ENCODE measurements at regions not wholly inside any gene's neighbourhood (a gene's known extent, or its start where the extent isn't known, plus 50 kb on each side); places are given as distances from the start of the nearest gene placed in this dataset.
"Not testable (repeated sequence)": the region's sequence is repeated elsewhere in the genome, so short reads cannot be mapped to it uniquely, and the experiment has no call there.

DNA sequence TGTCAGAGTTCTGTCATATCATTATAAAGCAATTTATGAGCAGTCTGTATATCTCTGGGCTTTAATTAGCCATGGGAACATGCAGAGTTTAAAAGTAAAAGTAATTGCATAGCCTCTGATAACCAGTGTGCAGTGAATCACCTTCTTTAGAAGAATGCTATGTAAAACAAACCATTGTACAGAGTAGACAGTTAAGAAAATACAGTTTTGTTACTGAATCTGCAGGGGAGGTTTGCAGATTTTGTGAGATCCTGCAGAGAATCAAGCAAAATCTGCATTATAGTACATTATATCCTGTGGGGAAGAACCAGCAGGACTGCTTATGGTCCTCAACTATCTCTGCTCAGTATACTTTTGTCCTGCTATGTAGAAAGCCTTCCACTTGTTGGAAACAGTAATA is 396.2 kb upstream of the NAALADL2 start:
- DNase-seq = peak; percentile 62

DNA sequence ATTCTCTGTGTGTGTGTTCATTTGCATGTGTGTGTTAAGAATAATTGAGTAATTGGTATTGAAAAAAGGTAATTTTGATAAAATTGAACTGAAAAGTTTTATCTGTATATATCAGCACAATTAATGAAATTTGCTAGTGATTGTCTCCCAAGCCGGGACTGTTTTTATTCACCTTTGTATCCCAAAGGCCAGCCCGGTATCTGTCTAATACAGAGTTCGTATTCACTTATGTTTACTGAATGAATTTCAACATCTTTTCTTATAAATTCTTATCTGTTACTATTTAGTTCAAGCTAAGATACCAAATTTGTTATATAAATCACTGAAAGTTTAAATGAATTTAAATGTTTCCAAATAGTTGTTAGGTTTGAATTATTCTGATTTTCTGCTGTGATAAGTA is 394.0 kb upstream of the NAALADL2 start:
- DNase-seq = no peak

DNA sequence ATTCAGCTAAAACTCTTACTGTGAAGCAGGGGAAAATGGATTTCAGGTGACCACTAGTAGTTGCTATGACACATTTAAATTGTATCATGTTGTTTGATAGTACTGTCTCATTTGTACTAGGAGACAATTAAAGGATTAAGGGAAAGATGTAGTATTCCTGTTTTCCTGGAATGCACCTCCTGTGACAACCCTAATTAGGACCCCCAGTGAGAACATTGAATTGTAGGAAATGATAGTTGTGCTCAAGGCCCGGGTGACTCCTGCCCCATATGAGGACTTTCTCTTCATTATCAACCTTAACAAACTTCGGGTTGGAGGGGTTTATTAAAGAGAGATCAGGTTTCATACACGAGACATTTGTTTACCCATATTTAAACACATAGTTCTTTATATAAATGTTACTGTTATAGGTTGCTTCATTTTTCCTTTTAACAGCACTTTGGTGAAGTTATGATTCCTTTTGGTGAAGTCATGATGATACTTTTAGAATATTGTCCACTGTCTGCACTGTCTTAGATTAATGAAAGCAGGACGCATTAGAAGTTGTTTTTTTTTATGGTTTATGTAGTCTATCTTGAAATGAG is 392.6 kb upstream of the NAALADL2 start:
- DNase-seq = peak; percentile 65

DNA sequence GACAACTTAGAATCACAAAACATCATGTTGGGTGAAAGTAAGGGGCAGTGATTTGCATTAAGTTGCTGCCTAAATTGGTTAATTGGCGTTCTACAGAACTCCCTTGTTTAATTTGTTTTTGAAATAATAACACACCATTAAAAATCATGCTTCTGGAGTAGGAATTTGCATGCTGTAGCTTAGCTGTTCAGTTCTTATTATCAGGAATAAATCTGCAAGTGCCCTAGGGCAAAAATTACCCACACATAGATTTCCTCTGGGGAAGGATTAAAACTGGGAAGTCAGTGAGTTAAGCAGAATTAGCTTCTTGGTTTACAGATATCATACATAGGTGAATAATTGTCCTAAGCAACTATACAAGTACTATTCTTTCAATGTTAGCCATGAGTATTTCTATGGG is 381.6 kb upstream of the NAALADL2 start:
- DNase-seq = peak; percentile 71

DNA sequence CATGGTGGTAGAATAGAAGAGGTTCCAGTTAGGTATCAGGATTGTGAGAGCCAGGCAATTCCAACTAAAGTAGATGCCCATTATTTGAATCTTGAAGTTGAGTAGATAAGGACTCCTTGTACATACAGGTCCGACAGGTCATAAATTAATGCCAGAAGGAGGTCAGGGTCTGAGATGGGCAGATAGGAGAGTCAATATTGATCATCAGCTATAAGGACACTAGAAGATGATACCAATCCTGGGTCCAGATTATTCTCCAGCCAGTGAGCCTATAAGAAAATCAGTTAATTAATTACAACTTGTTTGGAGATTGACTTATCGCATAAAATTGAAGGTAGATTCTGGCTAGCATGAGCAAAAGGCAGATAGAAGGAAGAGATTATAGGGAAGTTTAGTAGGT is 378.4 kb upstream of the NAALADL2 start:
- no peak for DNase-seq

DNA sequence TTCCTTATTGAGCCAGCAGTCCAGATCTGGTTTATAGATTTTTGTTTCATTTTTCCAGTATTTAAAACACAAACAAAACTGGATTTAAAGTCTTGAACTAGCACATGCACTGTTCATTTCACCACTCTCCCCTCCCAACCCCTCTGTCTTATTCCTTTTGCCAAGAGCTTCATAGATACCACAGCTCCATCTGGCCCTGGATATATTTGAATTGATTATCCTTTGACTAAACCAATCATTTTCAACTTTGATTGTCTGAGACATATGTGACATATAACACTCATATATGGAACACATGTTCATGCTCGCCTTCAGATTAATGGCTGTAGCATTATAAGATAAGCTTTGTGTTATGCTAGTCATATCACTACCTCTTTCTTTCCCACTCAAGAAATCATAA is 376.6 kb upstream of the NAALADL2 start:
- no peak for DNase-seq

DNA sequence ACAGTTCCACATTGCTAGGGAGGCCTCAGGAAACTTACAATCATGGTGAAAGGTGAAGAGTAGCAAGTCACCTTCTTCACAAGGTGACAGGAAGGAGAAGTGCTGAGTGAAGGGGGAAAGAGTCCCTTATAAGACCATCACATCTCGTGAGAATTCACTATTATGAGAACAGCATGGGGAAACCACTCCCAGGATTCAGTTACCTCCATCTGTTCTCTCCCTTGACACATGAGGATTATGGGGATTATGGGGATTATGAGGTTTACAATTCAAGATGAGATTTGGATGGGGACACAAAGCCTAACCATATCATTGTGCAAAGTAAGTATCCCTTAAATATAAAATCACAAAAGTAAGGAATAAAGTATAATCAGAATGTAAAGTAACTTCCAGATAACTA is 375.9 kb upstream of the NAALADL2 start:
- peak; percentile 14 for DNase-seq

DNA sequence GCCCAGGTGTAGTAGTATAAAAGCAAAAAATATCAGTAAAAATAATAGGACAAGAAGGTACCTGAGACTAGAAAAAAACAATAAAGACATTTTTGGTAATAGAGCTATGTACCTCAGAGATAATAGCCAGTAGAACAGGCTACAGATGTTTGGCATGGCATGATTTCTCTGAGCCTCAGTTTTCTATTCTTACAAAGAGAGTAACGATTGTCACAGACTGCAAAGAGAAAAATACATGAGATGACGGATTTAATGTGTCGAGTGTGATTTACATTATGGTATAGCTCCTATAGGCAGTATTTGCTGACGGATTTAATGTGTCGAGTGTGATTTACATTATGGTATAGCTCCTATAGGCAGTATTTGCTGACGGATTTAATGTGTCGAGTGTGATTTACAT is 375.3 kb upstream of the NAALADL2 start:
- DNase-seq = not testable (repeated sequence)

DNA sequence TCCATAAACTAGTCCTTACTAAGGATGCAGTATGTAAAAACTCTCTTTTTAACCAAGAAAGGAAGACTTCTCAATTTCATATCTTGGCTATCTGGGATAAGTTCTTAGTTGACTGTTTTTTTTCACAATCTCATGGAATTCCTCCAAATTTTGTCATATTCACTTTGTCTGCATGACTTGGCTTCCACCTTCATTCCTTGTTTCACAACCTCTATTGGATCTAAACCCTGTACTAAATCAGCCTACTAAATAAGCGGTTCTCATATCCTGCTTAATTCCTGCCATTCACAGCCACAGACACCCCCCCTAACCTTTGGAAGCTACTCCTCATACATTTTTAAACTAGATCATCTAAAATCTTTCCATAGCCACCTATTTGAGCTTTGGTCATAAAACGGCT is 370.6 kb upstream of the NAALADL2 start:
- no peak for DNase-seq

DNA sequence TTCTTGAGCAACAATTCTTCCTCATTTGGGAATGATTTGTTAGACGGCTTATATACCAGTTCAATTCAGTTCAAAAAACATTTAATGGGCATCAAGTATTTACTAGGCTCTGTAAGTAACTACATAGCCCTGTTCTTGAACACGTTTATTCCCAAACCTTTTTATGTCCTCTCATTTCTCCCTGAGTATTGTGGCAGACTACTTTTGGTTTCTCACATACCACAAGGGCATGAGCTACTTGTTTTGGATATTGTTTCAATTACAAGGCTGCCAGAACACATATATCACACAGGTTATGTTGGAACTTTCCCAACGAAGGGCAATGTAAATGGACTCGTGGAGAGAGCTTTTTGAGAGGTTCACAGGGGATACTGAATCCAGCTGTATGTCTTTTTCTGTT is 363.8 kb upstream of the NAALADL2 start:
- DNase-seq = peak; percentile 74

DNA sequence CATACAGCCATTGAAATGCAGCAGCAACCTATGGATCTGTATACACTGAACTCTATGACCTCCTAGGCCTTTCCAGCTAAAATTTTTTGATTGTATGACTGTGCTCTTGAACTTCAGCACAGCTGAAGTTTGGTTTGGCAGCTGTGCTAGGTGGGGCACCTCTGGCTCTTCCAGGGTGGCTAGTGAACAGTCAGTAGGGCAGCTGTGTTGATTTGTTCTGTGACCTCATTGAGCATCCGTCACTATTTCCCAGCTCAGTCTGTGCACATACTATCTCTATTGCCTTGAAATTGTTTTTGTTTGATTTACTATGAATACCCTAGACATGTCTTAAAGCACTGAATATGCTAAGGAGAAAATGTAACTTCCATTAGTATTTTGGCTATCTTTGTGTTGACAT is 363.2 kb upstream of the NAALADL2 start:
- peak; percentile 68 for DNase-seq

DNA sequence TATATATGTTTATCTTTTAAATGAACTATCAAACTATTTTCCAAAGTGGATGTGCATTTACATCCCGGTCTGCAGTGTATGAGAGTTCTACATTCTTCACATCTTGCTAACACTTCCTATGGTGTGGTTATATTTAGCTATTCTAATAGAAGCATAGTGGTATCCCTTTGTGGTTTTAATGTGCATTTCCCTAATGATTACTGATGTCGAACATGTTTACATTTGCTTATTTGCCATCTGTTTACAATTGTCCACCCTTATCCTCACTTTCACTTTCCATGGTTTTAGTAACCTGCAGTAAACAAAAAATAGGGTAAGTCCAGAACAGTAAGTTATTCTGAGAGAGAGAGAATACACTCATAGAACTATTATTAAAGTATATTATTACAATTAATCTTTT is 360.5 kb upstream of the NAALADL2 start:
- peak; percentile 51 for DNase-seq

DNA sequence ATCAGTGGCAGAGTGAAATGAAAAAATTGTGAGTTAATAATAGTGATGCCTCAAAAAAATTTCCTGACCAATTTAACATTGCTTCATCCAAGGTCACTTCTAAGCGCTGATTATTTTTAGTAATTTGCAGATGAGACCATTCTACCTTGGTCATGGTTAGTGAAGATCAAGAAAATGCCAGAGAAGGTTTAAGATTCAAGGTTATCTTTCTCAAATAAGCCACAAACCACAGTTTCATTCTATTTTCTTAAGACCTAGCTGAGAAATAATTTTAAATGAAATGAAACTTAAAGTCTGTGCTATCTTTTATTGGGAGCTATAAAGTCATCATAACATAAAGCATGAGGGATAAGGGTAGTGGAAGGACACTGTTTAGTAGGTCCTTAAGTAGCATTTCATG is 353.9 kb upstream of the NAALADL2 start:
- no peak for DNase-seq

DNA sequence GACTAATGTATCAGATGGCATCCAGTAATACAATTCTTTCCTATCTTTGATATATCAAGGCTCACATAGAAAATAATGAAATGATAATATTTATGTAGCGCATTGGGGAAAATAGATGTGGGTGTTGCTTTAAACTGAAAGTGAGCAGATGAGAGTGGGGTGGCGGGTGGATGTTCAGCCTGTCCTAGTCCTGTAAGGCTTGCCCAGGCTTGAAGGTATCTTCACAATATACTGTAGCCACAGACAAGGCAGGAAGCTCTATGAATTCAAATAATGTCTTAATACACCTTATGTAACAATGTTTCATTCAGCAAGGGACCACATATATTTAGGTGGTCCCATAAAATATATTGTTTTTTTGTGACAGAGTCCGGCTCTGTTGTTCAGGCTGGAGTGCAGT is 334.9 kb upstream of the NAALADL2 start:
- DNase-seq = no peak

DNA sequence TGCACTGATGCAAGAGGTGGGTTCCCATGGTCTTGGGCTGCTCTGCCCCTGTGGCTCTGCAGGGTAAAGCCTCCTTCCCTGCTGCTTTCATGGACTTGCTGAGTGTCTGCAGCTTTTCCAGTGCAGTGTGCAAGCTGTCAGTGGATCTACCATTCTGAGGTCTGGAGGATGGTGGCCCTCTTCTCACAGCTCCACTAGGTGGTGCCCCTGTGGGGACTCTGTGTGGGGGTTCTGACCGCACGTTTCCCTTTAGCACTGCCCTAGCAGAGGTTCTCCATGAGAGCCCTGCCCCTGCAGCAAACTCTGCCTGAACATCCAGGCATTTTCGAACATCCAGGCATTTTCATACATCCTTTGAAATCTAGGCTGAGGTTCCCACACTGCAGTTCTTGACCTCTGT is 329.8 kb upstream of the NAALADL2 start:
- DNase-seq = no peak

DNA sequence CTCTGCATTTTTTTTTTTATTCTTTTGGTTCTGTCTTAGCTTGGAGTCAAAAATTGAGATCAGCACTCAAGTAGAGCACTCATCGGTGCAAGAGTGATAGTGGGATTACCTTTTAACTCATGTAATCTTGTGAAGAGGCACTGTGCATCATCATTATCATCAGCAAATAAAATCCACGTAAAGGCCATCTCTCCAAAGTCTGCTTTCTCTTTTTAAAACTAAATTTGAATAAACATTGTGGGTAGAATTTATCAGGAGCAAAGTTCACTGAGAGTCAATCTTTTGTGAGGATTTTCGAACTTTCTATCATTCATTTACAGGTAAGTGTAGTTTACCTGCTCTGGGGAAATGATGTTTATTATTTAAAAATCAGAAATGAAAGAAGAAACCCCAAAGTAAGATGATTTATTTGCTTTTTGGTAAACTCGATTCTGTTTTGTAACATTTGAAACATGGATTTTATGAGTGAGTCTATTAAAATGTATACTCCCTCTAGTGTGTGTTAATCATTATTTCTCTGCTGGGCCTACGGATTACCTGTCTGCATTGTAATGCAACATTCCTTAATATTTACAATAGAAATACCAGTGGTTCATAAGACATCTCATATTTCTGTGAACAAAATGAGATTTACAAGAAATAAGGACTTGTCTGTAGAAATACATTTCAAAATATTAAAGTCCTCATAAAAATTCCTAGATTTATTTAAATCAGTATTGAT is 327.7 kb upstream of the NAALADL2 start:
- no peak for DNase-seq

DNA sequence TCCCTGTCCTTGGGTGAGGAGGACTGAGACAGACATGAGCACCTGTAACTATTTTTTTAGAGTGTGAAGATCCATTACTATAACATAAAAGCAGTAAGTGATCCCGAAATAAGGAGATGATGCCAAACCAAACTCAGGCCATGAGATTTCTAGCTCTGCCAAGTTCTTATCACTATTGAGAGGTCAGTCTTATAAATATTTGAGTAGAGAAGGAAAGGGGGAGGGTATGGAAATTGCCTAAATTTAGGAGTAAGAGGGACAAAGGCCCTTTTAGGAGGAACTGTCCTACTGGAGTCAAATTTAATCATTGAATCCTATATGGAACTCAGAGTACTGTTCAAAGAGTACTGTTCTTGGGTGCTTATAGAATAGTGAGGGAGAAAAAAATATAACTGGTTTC is 326.9 kb upstream of the NAALADL2 start:
- no peak for DNase-seq

DNA sequence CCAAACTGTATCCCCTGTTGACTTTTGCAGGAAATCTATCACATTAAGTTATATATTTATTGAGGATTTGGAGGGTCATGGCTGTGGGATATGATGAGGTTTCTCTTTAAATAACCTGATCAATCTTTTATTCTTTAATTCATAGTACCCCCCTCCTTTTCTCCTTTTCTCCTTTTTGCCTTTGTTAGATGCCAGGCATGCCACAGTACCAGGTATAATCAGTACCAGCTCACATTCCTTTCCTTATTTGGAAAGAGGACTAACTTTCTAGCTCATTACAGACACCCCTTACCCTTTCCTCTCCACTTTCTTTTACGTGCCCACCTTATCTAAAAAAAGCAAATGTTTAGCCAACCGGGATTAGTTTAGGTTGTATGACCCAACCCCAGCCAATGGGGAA is 326.4 kb upstream of the NAALADL2 start:
- DNase-seq = no peak

DNA sequence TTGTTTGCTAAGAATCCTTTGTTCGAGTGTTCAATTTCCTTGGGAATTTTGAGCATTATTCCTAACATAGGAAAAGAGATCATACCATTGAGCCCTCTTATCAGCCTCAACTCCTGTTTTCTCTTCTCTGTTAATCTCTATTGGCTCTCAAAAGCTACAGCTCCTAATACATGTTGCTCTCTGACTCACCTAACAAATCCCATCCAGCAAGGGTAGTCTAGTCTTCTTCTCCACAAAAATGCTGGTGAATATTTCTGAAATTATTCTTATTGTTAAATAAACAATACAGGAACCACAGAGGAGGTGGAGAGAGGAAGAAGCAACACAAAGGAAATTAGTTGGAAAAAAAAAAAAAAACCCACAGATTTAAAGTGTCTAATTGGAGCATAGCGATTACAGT is 325.8 kb upstream of the NAALADL2 start:
- no peak for DNase-seq

DNA sequence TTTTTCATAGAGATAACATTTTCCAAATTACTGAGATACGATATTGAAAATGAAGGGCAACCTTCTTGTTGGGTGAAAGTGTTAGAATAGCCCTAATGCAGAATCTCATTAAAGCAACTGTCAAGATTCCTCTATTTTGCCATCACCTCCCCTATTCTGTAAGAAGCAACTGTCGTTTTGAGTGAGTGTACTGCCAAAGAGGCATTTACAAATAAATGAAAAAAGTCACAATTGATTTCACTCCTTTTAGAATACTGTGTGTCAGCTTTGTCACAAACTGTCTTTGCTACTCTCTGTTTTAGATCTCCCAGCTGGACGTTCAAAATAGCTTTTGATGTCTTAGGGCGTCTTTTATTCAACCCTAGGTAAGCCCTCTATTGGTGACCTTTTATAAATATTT is 322.8 kb upstream of the NAALADL2 start:
- DNase-seq = peak; percentile 73

DNA sequence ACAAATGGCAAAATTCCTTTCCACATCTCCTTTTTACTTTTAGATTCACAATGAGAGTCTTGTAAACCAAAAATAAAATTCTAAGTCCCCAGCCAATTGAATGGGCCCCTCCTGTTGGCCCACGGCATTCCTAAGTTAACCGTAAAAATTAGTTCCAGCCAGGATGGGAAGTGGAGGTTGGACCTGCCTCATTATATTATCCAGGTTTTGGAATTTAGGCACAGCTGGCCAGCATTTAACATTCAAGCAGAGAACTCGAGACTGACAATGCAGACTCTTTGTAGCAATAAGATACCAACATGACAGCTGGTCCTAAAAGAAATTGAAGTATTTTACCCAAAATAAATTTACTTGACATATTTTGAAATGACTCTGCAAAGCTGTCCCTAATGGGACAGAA is 321.0 kb upstream of the NAALADL2 start:
- peak; percentile 36 for DNase-seq

DNA sequence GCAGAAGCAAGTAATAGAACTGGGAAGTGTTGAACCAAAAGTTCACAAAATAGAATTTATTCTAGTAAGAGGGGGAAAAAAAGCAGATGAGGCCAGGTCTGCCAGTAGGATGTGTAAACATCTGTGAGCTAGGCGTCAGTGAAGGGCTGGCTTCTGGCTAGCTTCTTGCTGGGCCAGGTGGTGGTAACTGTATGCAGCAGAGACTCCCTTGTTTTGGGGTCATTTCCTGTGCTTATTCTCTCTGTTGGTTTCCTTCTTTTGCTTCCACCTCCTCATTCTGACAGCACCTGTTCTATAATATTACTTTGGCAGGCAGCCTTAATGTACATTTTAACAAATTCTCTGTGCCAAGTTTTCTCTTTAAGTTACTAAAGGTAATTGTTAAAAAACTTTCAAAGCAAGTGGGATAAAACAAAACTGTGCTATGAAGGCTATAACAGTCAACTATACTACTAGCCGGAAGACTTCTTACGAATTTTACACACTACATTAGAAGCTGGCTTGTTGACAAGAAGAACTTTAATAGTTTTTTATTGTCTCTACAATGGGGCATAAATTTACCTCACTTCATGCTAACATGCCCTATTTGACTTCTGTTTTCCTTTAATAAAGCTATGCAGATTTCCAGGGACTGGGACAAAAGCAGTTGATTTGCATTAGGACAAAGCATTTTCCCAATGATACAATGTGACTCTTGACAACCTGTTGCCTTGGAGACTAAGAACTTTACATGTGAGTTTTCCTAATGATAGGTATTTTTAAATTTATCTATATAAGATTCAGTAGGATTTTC is 318.8 kb upstream of the NAALADL2 start:
- peak; percentile 98 for DNase-seq

DNA sequence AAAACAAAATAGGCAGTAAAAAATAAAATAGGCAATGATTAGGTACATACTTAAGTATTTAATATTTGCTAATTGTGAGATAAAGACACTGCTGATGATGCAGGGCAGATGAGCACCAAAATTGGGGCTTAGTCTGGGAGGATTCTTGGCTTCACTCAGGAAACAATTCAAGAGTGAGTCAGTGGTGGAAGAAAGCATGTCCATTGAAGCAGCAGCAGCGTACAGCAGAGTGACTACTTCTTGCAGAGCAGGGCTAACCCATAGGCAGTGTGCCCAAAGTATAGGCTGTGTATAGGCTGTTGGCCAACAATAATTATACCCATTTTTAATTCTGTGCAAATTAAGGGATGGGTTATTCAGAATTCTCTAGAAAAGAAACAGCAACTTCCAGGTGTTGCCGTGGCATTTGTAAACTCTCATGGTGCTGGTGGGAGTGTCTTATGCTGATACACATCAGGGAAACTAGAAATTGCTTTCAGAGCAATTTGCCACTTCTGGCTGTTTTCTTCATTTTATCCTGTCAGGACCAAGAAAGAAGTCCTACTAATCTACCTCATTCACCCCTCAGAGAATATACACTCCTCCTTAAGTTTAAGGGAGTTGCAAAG is 317.3 kb upstream of the NAALADL2 start:
- DNase-seq = peak; percentile 53
